GM19193 (cell line): ENCODE measurements at regions not wholly inside any gene's neighbourhood (a gene's known extent, or its start where the extent isn't known, plus 50 kb on each side); places are given as distances from the start of the nearest gene placed in this dataset.

Source experiments
- POLR2A ChIP-seq: IDR thresholded peaks from 4 replicates; pipeline ENCODE4 v1.6.1; 2011; ENCODE audit not compliant: insufficient read depth, insufficient read length; ENCODE audit errors: extremely low read depth

GRCh38 chr14:21902561-21903181 is 229.1 kb upstream of the OR4E1 start:
- TF ChIP-seq POLR2A = no peak

- TF ChIP-seq POLR2A = no peak
These were observed 220.6 kb upstream of the OR4E1 start for GRCh38 chr14:21894003-21894897.

GRCh38 chr14:21891921-21892320 is 218.3 kb upstream of the OR4E1 start:
- no peak for TF ChIP-seq POLR2A

GRCh38 chr14:21884995-21885394 is 211.4 kb upstream of the OR4E1 start:
- no peak for TF ChIP-seq POLR2A

- TF ChIP-seq POLR2A = no peak
These were observed 208.6 kb upstream of the OR4E1 start for GRCh38 chr14:21882226-21882625.

GRCh38 chr14:21880918-21881317 is 207.3 kb upstream of the OR4E1 start:
- TF ChIP-seq POLR2A = no peak

GRCh38 chr14:21875791-21876190 is 202.2 kb upstream of the OR4E1 start:
- TF ChIP-seq POLR2A = no peak

- no peak for TF ChIP-seq POLR2A
These were observed 201.3 kb upstream of the OR4E1 start for GRCh38 chr14:21874946-21875345.

- no peak for TF ChIP-seq POLR2A
These were observed 200.5 kb upstream of the OR4E1 start for GRCh38 chr14:21874167-21874566.

- TF ChIP-seq POLR2A = no peak
These were observed 194.9 kb upstream of the OR4E1 start for GRCh38 chr14:21868442-21869046.

- TF ChIP-seq POLR2A = no peak
These were observed 193.9 kb upstream of the OR4E1 start for GRCh38 chr14:21867541-21867940.

- TF ChIP-seq POLR2A = no peak
These were observed 192.9 kb upstream of the OR4E1 start for GRCh38 chr14:21866479-21866878.

GRCh38 chr14:21863289-21863688 is 189.7 kb upstream of the OR4E1 start:
- TF ChIP-seq POLR2A = no peak

GRCh38 chr14:21861153-21861552 is 187.5 kb upstream of the OR4E1 start:
- no peak for TF ChIP-seq POLR2A

GRCh38 chr14:21860172-21860571 is 186.6 kb upstream of the OR4E1 start:
- TF ChIP-seq POLR2A = no peak

- no peak for TF ChIP-seq POLR2A
These were observed 179.2 kb upstream of the OR4E1 start for GRCh38 chr14:21852775-21853174.
